ENCODE measurements at regions not wholly inside any gene's neighbourhood (a gene's known extent, or its start where the extent isn't known, plus 50 kb on each side); places are given as distances from the start of the nearest gene placed in this dataset.

- no peak for TF ChIP-seq EP300 (IDR thresholded peaks at IDR 0.05)
- no peak for TF ChIP-seq CTCF (IDR thresholded peaks at IDR 0.05)
These were observed 1317.7 kb downstream of the MRPL39 start for GRCh38 chr21:24289539-24289938.
